ENCODE measurements at regions not wholly inside any gene's neighbourhood (a gene's known extent, or its start where the extent isn't known, plus 50 kb on each side); places are given as distances from the start of the nearest gene placed in this dataset.

- ChIA-PET CTCF (interaction anchor here (0.6 kb wide), 1 partner anchor 103 kb away, joined by 3 read pairs; no protein-coding TSS in a partner anchor), POLR2A (no interaction called here)
- no peak for TF ChIP-seq CTCF (IDR thresholded peaks at IDR 0.05; ENCODE audit: control extremely low read depth, extremely low read depth, low read depth, missing control alignments)
- DNase-seq (ENCODE audit: extremely low spot score): no peak
These were observed 92.3 kb downstream of the ANKRD10 start for GRCh38 chr13:110822669-110822945.

DNA sequence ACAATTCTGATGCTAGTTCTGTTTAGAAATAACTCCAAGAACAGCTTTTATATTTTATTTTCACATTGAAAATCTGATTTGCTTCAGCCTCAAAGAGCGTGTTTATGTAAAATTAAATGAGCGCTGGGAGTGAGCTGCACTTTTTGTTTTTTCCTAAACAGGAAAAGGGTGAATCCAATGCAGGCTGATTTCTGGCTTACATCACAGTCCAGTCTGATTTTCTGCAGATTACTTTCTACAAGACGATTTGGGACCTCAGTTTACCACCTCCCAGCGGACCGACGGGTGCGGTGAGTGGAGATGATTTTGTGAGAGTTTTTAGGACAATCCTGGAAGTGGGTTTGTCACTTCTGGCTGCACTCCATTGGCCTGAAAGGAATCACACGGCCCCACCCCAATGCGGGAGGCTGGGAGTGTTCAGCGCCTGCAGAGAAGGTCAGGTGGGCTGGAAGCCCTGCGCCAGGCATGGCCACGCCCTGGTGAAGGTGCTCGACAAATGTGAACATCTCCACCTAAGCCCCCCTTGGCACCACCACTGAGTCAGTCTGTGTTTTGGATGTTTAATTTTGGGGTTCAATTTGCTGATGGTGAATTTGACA lies 90.1 kb downstream of the ANKRD10 start:
- DNase-seq (ENCODE audit: extremely low spot score): no peak
- ChIA-PET CTCF (interaction anchor here (1.0 kb wide), 1 partner anchor 14 kb away, joined by 3 read pairs; no protein-coding TSS in a partner anchor), POLR2A (no interaction called here)
- no peak for TF ChIP-seq CTCF (IDR thresholded peaks at IDR 0.05; ENCODE audit: control extremely low read depth, extremely low read depth, low read depth, missing control alignments)

DNA sequence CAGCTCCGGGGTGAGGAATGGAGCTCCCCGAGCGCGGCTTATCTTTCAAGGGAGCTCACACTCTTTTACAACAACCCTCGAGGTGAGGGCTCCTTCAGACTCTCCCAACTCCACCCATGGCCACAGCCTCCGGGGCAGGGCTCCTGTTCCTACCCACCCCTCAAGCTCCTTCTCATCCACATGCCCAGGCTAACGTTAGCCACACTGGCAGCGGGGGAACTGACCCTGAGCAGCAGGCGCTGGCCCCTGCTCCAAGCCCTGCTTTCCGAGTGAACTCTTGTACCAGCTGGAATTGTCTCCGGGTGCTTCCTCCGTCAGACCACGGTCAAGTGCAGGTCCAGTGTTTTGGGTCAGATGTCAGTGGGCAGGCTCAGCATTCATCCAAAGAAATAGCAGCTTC lies 89.4 kb downstream of the ANKRD10 start:
- ChIA-PET POLR2A (no interaction called here), CTCF (interaction anchor here (1.0 to 1.1 kb wide), 2 partner anchors 15 to 232 kb away, joined by 3 read pairs; no protein-coding TSS in a partner anchor)
- no peak for TF ChIP-seq CTCF (IDR thresholded peaks at IDR 0.05; ENCODE audit: control extremely low read depth, extremely low read depth, low read depth, missing control alignments)
- no peak for DNase-seq (ENCODE audit: extremely low spot score)

- DNase-seq (ENCODE audit: extremely low spot score): no peak
- ChIA-PET CTCF (interaction anchor here (1.1 kb wide), 1 partner anchor 233 kb away, joined by 3 read pairs; no protein-coding TSS in a partner anchor), POLR2A (no interaction called here)
- TF ChIP-seq CTCF (IDR thresholded peaks at IDR 0.05; ENCODE audit: control extremely low read depth, extremely low read depth, low read depth, missing control alignments): no peak
These were observed 88.8 kb downstream of the ANKRD10 start for GRCh38 chr13:110826101-110826500.

GRCh38 chr13:110826861-110827672 lies 87.8 kb downstream of the ANKRD10 start:
- CTCF ChIA-PET: interaction anchor here (1.7 kb wide), 1 partner anchor 8 kb away, joined by 5 read pairs; no protein-coding TSS in a partner anchor

More at GRCh38 chr13:110826861-110827672, 87.8 kb downstream of the ANKRD10 start:
- TF ChIP-seq CTCF (IDR thresholded peaks at IDR 0.05; ENCODE audit: control extremely low read depth, extremely low read depth, low read depth, missing control alignments): no peak
- DNase-seq (ENCODE audit: extremely low spot score): no peak
- POLR2A ChIA-PET: no interaction called here
